IPS-15b (cell line): ENCODE measurements at regions not wholly inside any gene's neighbourhood (a gene's known extent, or its start where the extent isn't known, plus 50 kb on each side); places are given as distances from the start of the nearest gene placed in this dataset.

ENCODE experiments used
- H3K27me3 ChIP-seq: one replicate; pipeline ENCODE4 v1.6.1; 2013; ENCODE audit warnings: low read length; ENCODE audit not compliant: control insufficient read depth, insufficient read depth
- H3K36me3 ChIP-seq: one replicate; pipeline ENCODE4 v1.6.1; 2013; ENCODE audit warnings: low read length; ENCODE audit not compliant: control insufficient read depth, insufficient read depth
- H3K4me1 ChIP-seq: one replicate; pipeline ENCODE4 v1.6.1; 2013; ENCODE audit warnings: mild to moderate bottlenecking, low read length; ENCODE audit not compliant: control insufficient read depth, insufficient read depth
- H3K4me3 ChIP-seq: one replicate; pipeline ENCODE4 v1.5.1; 2013; ENCODE audit warnings: low read depth, low read length
- H3K9ac ChIP-seq: one replicate; pipeline ENCODE4 v1.6.1; 2013; ENCODE audit warnings: low read depth, mild to moderate bottlenecking, low read length
- H3K9me3 ChIP-seq: one replicate; pipeline ENCODE4 v1.6.1; 2013; ENCODE audit warnings: mild to moderate bottlenecking, low read length; ENCODE audit not compliant: control insufficient read depth, insufficient read depth

- no peaks in the 10 kb centered on the region for H3K9me3 ChIP-seq
- no peak overlapping the region for H3K4me3 ChIP-seq
- H3K9ac ChIP-seq: no peak overlapping the region
- H3K27me3 ChIP-seq: no peaks in the 10 kb centered on the region
- no peaks in the 10 kb centered on the region for H3K4me1 ChIP-seq
- H3K36me3 ChIP-seq: no peaks in the 10 kb centered on the region
Measured at GRCh38 chr2:217090024-217090473, 230.2 kb upstream of the TNP1 start.

DNA sequence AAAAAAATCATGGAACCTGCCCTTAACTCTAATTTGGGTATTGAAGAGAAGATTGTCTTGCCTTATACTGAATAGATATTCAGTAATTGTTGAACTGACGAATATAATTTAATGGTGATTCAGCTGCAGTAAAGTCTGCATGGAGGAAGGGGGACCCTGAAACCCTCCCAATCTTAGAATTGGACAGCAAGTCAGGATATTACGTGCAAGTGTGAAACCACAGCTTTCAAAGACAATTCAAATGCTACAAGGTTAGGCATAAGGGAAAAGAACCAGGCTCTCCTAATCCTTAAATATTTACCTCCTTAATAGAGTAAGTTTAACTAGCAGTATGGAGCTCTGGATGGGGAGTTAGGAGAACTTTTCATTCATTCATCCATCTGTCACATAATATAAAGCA, 226.9 kb upstream of the TNP1 start:
- Histone ChIP-seq H3K4me3 (no peak overlapping the region), H3K27me3 (no peaks in the 10 kb centered on the region), H3K9ac (no peak overlapping the region), H3K36me3 (no peaks in the 10 kb centered on the region), H3K9me3 (no peaks in the 10 kb centered on the region), H3K4me1 (no peaks in the 10 kb centered on the region)

- H3K27me3 ChIP-seq: no peaks in the 10 kb centered on the region
- no peak overlapping the region for H3K9ac ChIP-seq
- no peak overlapping the region for H3K4me3 ChIP-seq
- H3K36me3 ChIP-seq: no peaks in the 10 kb centered on the region
- no peaks in the 10 kb centered on the region for H3K4me1 ChIP-seq
- H3K9me3 ChIP-seq: no peaks in the 10 kb centered on the region
Measured at GRCh38 chr2:217086038-217086522, 226.2 kb upstream of the TNP1 start.

- Histone ChIP-seq H3K36me3 (no peaks in the 10 kb centered on the region), H3K4me1 (no peaks in the 10 kb centered on the region), H3K9ac (no peak overlapping the region), H3K4me3 (no peak overlapping the region), H3K27me3 (no peaks in the 10 kb centered on the region), H3K9me3 (no peaks in the 10 kb centered on the region)
Measured at GRCh38 chr2:217085543-217085942, 225.7 kb upstream of the TNP1 start.

GRCh38 chr2:217081799-217082198, 221.9 kb upstream of the TNP1 start:
- Histone ChIP-seq H3K4me1 (no peaks in the 10 kb centered on the region), H3K9me3 (no peaks in the 10 kb centered on the region), H3K4me3 (no peak overlapping the region), H3K9ac (no peak overlapping the region), H3K27me3 (no peaks in the 10 kb centered on the region), H3K36me3 (no peaks in the 10 kb centered on the region)

DNA sequence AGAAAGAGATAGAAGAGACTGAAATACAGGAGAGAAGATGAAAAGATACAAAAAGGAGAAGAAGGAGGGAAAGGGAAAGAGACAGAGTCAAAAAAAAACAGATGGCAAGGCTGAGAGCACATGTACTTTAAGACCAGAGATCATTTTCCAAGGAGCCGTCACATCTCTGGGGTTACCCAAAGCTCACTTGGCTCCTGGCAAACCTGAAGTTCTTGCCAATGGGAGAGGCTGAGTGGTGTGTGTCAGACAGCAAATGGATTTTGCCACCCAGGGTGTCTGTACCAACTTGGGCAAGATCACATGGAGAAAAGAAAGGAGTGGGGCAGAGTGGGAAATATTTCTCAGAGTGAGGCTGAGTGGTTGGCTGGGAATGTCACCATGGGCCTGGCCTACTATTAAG, 219.3 kb upstream of the TNP1 start:
- H3K4me3 ChIP-seq: no peak overlapping the region
- H3K9me3 ChIP-seq: no peaks in the 10 kb centered on the region
- H3K4me1 ChIP-seq: no peaks in the 10 kb centered on the region
- no peaks in the 10 kb centered on the region for H3K27me3 ChIP-seq
- no peaks in the 10 kb centered on the region for H3K36me3 ChIP-seq
- H3K9ac ChIP-seq: no peak overlapping the region

GRCh38 chr2:217077831-217078407, 218.1 kb upstream of the TNP1 start:
- H3K4me3 ChIP-seq: no peak overlapping the region
- no peaks in the 10 kb centered on the region for H3K9me3 ChIP-seq
- H3K4me1 ChIP-seq: no peaks in the 10 kb centered on the region
- no peaks in the 10 kb centered on the region for H3K27me3 ChIP-seq
- H3K36me3 ChIP-seq: no peaks in the 10 kb centered on the region
- no peak overlapping the region for H3K9ac ChIP-seq

GRCh38 chr2:217076657-217077232, 216.9 kb upstream of the TNP1 start:
- Histone ChIP-seq H3K27me3 (no peaks in the 10 kb centered on the region), H3K9ac (no peak overlapping the region), H3K36me3 (no peaks in the 10 kb centered on the region), H3K9me3 (no peaks in the 10 kb centered on the region), H3K4me1 (no peaks in the 10 kb centered on the region), H3K4me3 (no peak overlapping the region)

DNA sequence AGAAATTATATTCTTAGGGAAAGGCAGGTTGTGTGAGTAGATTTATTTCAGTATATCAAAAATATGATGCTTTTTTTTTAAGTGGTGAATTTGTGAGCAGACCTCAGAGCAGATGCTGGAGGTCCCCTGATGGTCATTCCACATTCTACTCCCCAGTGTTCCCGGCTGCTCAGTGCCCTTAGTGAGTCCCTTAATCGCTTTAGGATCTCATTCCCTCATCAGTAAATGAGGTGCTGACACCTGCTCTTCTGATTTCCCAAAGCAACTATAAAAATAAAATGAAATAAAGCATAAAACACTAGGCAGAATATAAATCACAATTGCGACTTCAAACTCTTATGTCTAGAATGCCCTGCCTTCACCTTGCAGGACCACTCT, 216.2 kb upstream of the TNP1 start:
- Histone ChIP-seq H3K4me3 (no peak overlapping the region), H3K9ac (no peak overlapping the region), H3K4me1 (no peaks in the 10 kb centered on the region), H3K36me3 (no peaks in the 10 kb centered on the region), H3K27me3 (no peaks in the 10 kb centered on the region), H3K9me3 (no peaks in the 10 kb centered on the region)

DNA sequence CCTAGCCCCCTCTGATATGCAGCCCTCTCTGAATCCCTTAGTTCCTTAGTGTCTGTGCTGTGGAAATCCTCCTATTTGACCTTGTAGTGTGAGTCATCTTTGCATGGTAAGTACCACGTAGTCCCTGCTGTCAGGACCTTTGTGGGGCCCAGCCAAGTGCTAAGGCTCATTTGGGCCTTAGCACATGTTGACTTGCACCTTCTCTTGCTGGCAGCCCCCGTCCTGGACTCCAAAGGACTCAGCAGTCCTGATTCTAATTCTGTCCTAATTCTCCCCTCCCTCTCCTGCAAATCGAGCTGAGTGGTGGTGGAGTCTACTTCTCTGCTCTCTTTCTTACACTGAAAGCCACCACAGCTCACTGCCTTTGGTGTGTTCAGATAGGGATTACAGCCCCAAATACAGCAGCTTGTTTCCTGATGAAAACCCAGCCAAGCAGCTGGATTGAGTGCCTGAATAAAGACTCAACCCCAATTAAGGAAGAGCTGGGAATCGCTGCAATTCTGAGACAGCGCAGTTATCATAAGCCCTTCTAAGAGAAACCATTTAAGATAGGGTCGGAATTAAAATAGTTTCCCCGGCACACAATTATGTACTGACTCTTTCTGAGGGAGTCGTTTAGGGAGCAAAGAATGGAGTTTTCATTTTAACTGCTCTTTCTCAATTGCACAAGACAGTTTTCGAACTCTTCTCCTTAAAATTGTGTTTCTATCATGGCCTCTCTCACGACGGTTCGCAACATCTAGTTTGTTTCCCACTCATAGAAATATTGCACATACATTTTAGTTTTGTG, 215.6 kb upstream of the TNP1 start:
- Histone ChIP-seq H3K9ac (no peak overlapping the region), H3K4me1 (no peaks in the 10 kb centered on the region), H3K9me3 (no peaks in the 10 kb centered on the region), H3K36me3 (no peaks in the 10 kb centered on the region), H3K4me3 (no peak overlapping the region), H3K27me3 (no peaks in the 10 kb centered on the region)

DNA sequence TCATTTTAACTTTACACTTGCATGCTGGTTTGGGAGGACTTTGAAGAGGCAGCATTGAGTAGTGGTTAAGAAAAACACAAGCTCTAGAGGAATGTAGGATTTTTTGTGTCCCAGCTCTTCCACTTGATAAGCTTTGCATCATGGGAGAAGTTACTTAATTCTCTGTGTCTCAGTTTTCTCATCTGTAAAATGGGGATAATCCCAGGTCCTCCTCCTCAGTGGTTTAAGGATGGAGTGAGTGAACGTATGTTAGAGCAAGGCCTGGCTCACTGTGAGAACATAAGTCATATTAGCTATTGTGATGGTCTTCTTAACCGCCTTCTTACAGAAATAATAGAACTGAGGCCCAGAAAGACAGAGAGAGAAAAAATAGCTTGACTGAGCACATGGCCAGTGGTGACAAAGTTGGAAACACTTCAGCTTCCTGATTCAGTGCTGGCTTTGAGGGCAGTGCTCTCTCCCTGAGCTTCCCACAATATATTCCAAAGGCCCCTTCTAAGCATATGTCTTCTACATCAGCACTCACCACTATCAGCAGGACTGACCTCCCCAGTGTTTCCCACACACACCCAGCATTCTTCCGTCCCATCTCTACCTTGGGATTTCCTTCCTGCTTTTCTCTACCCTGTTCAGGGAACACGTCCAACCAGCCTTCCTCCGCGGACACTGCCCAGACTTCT, 214.9 kb upstream of the TNP1 start:
- no peak overlapping the region for H3K4me3 ChIP-seq
- no peaks in the 10 kb centered on the region for H3K4me1 ChIP-seq
- H3K9me3 ChIP-seq: no peaks in the 10 kb centered on the region
- no peak overlapping the region for H3K9ac ChIP-seq
- H3K36me3 ChIP-seq: no peaks in the 10 kb centered on the region
- H3K27me3 ChIP-seq: no peaks in the 10 kb centered on the region
